GM21529 (cell line): ENCODE measurements at regions not wholly inside any gene's neighbourhood (a gene's known extent, or its start where the extent isn't known, plus 50 kb on each side); places are given as distances from the start of the nearest gene placed in this dataset.

Experiments
- ATAC-seq: cut with Tn5 transposase; IDR thresholded peaks from one replicate; pipeline ENCODE4 v1.9.1; 2021; ENCODE audit not compliant: unreplicated experiment

DNA sequence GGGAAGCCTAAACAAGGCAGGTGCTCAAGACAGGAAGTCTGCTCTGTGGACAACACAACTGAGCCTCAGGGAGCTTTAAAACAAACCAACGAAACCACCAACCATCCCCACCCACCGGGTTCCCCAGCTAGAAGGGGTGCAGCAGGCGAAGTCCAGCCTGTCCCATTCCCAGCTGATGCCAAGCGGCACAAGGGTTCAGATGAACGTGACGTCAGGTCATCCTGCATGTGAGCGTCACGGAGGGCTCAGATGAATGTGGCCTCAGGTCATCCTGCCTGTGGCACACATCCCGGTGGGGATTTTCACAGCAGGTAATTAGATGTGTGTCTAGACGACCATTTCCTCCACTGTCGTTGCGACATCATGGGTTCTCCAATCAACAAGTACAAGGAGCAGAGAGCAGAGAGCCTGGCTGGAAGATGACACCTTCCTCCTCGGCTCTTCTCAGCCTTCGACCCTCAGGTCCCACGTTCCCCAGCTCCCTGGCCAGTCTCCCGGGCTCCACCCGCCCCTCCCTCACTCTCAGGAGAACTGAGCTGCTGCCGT lies 246.5 kb downstream of the FOXL1 start:
- ATAC-seq, result no peak

DNA sequence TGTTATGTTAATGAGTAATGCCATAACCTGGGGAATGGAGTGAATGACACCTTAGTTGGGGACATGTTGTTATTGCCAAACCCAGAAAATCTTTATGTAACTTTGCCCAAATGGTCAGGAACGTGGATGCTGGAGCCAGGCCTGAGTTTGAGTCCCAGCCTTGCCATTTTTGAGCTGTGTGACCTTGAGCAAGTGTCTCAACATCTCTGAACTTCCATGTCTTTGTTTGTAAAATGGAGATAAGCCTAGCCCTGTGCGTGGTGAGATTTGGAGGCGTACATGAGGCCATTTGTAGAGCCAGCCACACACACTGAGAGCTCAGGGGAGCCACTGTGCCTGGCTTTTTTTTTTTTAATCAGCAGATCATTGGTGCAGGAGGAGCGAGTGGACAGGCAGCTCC lies 247.3 kb downstream of the FOXL1 start:
- ATAC-seq, result no peak

DNA sequence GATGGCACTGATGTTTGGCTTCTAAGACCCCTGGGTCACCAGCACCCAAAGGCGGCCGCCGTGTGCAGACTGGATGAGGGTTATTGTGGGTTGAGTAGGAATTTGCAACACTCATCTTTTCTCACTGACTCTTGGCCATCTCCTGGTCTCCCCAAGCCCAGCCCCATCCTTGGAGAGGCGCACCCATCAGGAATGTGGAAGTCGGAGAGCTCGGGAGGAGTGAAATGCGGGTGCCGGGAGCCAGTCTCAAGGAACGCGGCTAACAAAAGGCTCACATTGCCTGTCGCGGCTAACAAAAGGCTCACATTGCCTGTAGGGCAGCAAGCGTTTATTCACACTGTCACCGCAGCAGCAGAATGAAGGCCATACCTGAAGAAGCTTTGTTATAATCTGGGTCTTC lies 248.6 kb downstream of the FOXL1 start:
- no peak for ATAC-seq

DNA sequence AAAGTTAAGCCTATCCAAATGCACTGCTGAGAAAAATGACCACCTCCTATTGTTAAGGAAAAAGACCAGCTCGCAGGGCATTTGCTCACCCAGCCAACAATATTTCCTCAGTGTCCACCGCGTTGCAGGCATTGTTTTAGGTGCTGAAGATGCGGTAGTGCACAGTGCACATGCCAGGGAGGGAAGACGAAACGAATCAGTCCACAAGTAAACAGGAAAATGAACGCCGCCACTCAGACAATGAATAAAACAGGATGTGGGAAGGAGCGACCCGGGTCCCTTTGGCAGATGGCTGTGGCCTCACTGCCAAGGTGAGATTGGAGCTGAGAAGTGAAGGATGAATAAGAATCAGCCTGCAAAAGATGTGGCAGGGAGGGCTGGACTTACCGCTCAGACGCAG lies 249.2 kb downstream of the FOXL1 start:
- ATAC-seq, result no peak

DNA sequence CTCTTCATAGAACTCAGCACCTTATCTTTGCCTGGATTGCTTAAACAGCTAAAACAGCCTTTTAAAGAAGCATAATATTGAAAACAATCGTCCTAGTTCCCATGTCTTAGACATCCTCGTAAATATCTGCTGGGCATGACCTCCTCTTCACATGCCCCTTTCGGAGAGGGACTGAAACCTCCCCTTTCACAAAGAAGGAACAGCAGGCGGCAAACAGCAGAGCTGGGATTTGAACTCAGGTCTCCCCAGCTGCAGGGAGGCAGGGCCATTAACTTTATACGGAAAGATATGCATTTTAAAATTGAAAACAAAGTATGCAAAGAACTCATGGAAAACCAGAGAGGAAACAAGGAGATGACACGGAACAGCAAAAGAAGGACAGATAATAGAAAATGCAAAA lies 249.9 kb downstream of the FOXL1 start:
- ATAC-seq, result no peak

GRCh38 chr16:86828653-86829052 lies 250.3 kb downstream of the FOXL1 start:
- ATAC-seq, result no peak

DNA sequence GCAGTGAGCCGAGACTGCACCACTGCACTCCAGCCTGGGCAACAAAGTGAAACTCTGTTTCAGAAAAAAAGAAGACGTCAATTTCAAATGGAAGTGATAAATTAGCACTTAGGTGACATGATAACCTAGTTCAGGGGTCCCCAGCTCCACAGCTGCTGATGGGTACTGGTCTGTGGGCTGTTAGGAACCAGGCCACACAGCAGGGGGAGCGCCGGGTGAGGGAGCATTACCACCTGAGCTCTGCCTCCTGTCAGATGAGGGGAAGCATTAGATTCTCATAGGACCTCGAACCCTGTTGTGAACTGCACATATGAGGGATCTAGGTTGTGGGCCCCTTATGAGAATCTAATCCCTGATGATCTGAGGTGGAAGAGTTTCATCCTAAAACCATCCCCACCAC lies 253.0 kb downstream of the FOXL1 start:
- ATAC-seq, result no peak

DNA sequence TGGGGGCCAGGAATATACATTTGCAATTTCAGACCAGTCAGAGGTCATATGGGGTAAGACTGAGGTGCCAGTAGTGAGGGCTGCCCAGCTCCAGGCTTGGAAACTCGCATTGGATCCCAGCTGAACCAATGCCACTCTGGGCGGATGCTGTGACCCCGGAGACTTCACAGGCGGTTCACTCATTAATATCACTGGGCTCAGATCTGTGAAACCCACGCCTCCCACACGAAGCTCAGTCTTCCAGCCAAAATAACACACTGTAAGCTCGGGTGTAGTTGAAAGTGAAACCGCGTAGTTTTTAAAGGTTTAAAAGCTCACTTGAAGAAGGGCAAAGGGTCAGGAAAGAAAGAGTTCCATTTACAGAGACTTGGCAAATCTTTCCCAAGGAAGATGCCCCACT lies 254.8 kb downstream of the FOXL1 start:
- no peak for ATAC-seq

DNA sequence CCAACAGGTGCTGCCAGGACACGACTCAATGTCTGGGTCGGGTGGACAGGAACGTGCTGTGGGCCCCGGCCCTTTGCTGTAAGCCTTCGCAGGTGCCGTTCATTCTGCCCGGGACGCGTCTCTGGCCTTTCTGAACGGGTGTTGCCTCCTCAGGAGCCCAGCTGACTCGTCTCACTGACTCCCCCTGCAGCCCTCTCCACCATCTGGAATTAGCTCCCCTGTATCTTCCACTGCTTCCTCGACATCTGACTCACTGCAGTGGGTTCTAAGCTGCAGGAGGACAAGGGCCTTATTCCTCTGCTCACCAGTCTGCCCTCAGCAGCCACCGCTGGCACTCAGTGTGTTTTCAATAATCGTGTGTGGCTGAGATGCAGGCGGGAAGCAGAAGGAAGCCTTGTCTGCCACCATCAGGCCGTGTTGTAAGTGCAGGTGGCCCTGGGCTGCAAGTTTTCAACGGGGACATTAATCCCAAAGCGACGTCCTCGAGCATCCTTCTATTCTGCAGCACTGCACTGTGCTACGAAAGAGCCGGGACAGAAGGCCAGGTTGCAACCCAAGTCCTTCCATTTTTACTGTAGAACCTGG lies 256.2 kb downstream of the FOXL1 start:
- no peak for ATAC-seq

DNA sequence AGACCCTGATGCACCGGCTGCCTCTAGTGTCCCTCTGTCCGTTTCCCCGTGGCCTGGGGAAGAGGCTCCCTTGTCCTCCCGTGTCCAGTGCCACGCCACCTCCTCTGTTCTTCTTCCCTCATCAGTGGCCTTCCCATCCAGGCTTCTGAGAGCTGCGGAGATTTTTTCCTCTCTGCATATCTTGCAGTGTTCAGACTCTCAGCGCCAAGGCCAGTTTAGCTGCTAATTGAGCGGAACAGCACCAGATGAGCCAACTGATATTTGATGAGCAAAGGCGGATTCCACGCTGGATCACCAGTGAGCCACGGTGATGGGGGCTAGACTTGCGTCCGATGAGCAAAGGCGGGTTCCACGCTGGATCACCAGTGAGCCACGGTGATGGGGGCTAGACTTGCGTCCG lies 257.6 kb downstream of the FOXL1 start:
- ATAC-seq, result no peak

DNA sequence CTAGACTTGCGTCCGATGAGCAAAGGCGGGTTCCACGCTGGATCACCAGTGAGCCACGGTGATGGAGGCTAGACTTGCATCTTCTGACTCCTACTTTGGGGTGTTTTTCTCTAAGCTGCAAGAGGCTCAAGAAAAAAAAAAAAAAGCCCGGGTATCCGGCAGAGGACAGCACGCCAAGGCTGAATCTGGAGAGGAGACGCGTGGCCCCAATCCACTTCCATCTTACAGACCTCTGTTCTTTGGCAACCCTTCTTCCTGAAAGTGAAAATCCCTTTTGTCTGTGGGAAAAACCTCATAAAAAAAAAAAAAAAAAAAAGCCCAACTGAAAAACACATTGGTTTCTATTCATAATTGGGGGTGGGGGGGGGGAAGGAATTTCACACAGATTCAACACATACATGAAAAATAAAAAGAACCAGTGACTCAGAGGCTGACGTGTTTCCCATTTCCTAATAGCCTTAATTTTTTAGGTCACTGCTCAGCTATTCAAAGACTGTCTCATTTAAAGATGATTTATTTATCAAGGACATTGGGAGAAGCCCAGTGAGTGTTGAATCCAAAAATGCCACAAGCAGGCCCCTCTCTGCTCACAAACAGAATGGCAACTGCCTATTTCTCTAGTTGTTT lies 258.3 kb downstream of the FOXL1 start:
- no peak for ATAC-seq

DNA sequence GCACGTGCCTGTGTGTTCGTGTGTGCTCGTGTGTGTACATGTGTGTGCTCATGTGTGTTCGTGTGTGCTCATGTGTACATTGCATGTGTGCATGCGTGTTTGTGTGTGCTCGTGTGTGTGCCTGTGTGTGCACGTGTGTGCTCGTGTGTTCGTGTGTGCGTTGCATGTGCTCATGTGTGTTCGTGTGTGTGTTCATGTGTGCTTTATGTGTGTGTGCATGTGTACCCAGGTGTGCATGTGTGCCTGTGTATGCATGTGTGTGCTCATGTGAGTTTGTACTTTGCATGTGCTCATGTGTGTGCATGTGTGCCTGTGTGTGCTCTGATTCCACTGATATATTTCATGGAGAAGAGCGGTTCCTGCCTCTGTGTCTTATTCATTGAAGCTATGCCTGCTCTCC lies 265.5 kb downstream of the FOXL1 start:
- no peak for ATAC-seq

GRCh38 chr16:86844695-86845094 lies 266.3 kb downstream of the FOXL1 start:
- ATAC-seq, result no peak

DNA sequence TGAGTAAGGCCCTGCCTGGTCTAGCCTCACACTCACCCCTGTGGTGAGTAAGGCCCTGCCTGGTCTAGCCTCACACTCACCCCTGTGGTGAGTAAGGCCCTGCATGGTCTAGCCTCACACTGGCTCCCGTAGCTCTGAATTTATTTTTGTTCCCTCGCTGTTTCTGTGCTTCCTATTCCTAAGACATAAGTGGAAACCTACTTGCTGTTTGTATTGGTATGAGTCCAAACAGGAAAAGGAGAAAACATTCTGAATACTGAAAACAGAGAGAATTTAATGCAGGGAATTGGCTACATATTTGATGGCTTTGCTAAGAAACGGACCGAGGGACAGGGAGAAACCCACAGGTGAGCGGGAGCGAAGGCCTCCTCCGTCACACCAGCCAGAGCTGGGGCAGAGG lies 267.8 kb downstream of the FOXL1 start:
- no peak for ATAC-seq

DNA sequence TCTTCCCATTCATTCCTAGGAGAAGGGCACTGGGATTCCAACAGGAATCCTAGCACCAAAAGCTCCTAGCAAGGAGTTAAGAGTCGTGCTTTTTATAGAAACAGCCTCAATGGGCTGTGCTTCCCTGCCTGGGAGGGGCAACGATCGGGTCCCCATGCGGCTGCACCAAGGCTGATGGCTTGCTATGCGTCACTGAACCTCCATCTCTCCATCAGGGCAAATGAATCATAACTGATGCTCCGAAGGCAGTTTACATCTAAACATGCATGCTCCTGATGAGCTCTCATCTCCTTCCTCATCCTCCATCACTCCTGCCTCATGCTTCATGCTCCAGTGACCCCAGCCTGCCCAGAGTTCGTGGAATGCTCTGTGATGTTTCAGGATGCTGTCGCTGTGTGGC lies 270.5 kb downstream of the FOXL1 start:
- ATAC-seq, result no peak

DNA sequence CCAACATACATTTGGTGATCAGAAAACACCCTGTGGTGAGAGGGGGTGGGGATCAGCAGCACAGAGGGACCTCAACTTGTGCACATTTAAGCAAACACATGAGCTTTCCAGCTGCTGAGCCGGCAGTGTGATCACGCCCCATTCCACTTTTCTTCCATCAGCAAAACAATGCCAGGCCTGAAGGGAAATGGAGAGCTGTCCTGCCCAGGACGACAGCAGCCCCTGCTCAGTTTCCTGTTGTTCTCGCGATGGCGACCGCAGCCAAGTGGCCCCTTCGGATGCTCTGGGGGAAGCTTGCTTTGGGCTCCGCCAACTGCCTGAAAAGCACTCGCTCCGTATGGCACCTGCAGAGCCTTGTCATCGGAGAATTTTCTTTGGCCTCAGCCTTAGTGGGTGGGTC lies 272.3 kb downstream of the FOXL1 start:
- ATAC-seq, result no peak

DNA sequence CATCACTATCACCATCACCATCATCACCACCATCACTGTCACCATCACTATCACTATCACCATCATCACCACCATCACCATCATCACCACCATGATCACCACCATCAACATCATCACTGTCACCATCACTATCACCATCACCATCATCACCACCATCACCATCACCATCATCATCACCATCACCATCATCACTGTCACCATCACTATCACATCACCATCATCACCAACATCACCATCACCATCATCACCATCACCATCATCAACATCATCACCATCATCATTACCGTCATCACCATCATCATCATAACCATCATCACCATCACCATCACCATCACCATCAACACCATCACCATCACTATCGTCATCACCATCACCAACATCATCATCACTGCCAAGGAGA lies 273.8 kb downstream of the FOXL1 start:
- no peak for ATAC-seq

- no peak for ATAC-seq
Observed at GRCh38 chr16:86854058-86854621, 275.8 kb downstream of the FOXL1 start.

DNA sequence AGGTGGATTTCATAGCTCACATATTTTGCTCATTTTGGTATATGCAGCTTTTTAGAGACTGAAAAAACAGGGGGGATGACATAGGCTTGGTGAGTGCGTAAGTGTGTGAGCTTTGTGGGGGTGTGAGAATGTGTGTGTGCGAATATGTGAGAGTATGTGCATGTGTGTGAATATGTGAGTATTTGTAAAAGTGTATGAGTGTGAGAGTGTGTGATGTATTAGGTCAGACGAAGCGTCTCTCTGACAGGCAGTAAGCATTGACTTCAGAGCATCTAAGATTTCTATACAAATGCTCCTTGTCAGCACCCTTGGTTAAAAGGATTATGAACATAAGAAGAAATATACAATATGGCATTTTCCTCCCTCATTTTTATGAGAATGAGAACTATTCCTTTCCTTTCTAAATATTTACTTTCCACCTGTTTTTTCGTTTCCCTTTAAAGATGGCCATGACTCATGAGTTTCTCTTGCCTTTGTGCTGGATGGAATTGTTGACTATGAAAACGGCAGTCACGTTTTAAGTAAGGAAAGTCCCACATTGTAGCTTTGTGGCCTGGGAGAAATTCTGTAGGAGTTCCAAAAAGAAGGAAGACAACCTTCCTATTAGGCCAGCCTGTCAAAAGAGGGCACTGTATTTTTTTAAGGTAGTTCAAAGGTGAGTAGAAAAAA lies 276.4 kb downstream of the FOXL1 start:
- no peak for ATAC-seq

GRCh38 chr16:86856946-86857586 lies 278.7 kb downstream of the FOXL1 start:
- no peak for ATAC-seq

GRCh38 chr16:86857807-86858206 lies 279.5 kb downstream of the FOXL1 start:
- no peak for ATAC-seq

- ATAC-seq, result no peak
Observed at GRCh38 chr16:86858501-86858900, 280.2 kb downstream of the FOXL1 start.
